ENCODE measurements at regions not wholly inside any gene's neighbourhood (a gene's known extent, or its start where the extent isn't known, plus 50 kb on each side); places are given as distances from the start of the nearest gene placed in this dataset.

DNA sequence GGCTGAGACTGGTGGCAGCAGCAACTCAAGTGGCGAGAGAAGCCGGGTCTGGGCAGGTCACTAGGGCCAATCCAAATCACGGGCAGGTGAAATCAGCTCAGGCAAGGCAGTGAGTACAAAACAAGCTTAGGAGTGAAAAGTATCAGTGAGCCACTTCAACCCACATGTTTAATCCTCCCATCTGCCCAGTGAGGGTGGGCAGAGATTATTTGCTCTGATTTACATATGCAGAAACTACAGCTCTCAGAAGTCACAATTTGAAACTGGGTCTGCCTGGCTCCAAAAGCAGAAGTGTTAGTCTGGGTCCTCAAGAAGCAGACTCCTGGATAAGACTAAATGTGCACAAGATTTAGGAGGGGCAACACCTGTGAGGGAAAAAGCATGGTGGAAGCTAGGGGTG is 173.7 kb upstream of the LRFN2 start:
- no peaks in the 10 kb centered on the region for H3K9me3 ChIP-seq (ENCODE audit: control insufficient read depth in 4 of 4, insufficient read depth in 3 of 4, low read length in 3 of 4)
- no peak overlapping the region for H3K9ac ChIP-seq (ENCODE audit: insufficient read depth in 1 of 2, low read length in 2 of 2)
- DNase-seq (no peak), ATAC-seq (ENCODE audit: insufficient read depth, low FRiP score) (no peak)
- no peak for TF ChIP-seq CTCF (IDR thresholded peaks at IDR 0.05; ENCODE audit: control extremely low read depth, extremely low read depth)
- H3K27ac ChIP-seq (ENCODE audit: low read depth in 1 of 2, low read length in 1 of 2) = no peak overlapping the region
- no peak overlapping the region for H3K4me3 ChIP-seq
- no peaks in the 10 kb centered on the region for H3K36me3 ChIP-seq (ENCODE audit: control insufficient read depth in 4 of 4, insufficient read depth in 4 of 4, low read length in 4 of 4)
- peaks cover 0 to 6% (median 0%) of the 10 kb centered on the region in 3 donors for H3K27me3 ChIP-seq (ENCODE audit: control insufficient read depth in 3 of 3, insufficient read depth in 3 of 3, low read length in 2 of 3)
- H3K4me1 ChIP-seq (ENCODE audit: control insufficient read depth in 5 of 5, insufficient read depth in 5 of 5, low read length in 5 of 5) = peaks cover 0 to 12% (median 2%) of the 10 kb centered on the region in 5 donors
- 93 to 96% methylated on average over 3 of the region's 3 CpGs for WGBS, 2 donors

DNA sequence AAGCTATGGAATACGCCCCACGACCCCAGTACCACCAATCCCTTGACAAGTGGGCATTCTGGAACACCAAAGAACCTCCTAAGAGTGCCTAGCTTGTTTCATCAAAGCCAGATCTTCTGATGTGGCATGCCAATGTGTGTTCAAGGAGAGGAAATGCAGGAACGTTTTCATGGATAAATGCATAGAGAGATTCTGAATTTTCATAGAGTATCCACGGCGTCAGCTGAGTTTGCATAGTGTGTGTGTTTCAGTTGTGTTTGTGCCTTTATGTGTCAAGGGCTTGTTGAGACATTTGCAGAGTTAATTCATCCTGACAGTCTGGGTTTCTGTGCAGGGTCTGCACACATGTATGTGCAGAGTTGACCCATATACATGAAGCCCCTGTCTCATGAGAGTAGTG is 172.7 kb upstream of the LRFN2 start:
- TF ChIP-seq CTCF (IDR thresholded peaks at IDR 0.05; ENCODE audit: control extremely low read depth, extremely low read depth) = no peak
- DNase-seq (no peak), ATAC-seq (ENCODE audit: insufficient read depth, low FRiP score) (no peak)
- Histone ChIP-seq H3K4me1 (ENCODE audit: control insufficient read depth in 5 of 5, insufficient read depth in 5 of 5, low read length in 5 of 5) (peaks cover 0 to 5% (median 1%) of the 10 kb centered on the region in 5 donors), H3K36me3 (ENCODE audit: control insufficient read depth in 4 of 4, insufficient read depth in 4 of 4, low read length in 4 of 4) (no peaks in the 10 kb centered on the region), H3K9me3 (ENCODE audit: control insufficient read depth in 4 of 4, insufficient read depth in 3 of 4, low read length in 3 of 4) (no peaks in the 10 kb centered on the region), H3K27ac (ENCODE audit: low read depth in 1 of 2, low read length in 1 of 2) (no peak overlapping the region), H3K4me3 (no peak overlapping the region), H3K9ac (ENCODE audit: insufficient read depth in 1 of 2, low read length in 2 of 2) (no peak overlapping the region), H3K27me3 (ENCODE audit: control insufficient read depth in 3 of 3, insufficient read depth in 3 of 3, low read length in 2 of 3) (peaks cover 0 to 15% (median 0%) of the 10 kb centered on the region in 3 donors)
- 87 to 92% methylated on average over 5 of the region's 5 CpGs for WGBS, 2 donors

- H3K4me1 ChIP-seq (ENCODE audit: control insufficient read depth in 5 of 5, insufficient read depth in 5 of 5, low read length in 5 of 5) = peaks cover 0 to 2% (median 0%) of the 10 kb centered on the region in 5 donors
- WGBS, 2 donors = 87 to 88% methylated on average over 3 of the region's 3 CpGs
- no peaks in the 10 kb centered on the region for H3K36me3 ChIP-seq (ENCODE audit: control insufficient read depth in 4 of 4, insufficient read depth in 4 of 4, low read length in 4 of 4)
- no peak for ATAC-seq (ENCODE audit: insufficient read depth, low FRiP score)
- H3K9me3 ChIP-seq (ENCODE audit: control insufficient read depth in 4 of 4, insufficient read depth in 3 of 4, low read length in 3 of 4) = no peaks in the 10 kb centered on the region
- no peak for TF ChIP-seq CTCF (IDR thresholded peaks at IDR 0.05; ENCODE audit: control extremely low read depth, extremely low read depth)
- H3K27ac ChIP-seq (ENCODE audit: low read depth in 1 of 2, low read length in 1 of 2) = no peak overlapping the region
- DNase-seq = no peak
- H3K27me3 ChIP-seq (ENCODE audit: control insufficient read depth in 3 of 3, insufficient read depth in 3 of 3, low read length in 2 of 3) = peaks cover 0 to 16% (median 0%) of the 10 kb centered on the region in 3 donors
- H3K4me3 ChIP-seq = no peak overlapping the region
- no peak overlapping the region for H3K9ac ChIP-seq (ENCODE audit: insufficient read depth in 1 of 2, low read length in 2 of 2)
Measured at GRCh38 chr6:40759264-40759663, 172.1 kb upstream of the LRFN2 start.
